NCI-H226 (cell line): ENCODE measurements at regions not wholly inside any gene's neighbourhood (a gene's known extent, or its start where the extent isn't known, plus 50 kb on each side); places are given as distances from the start of the nearest gene placed in this dataset.

Experiments
- DNase-seq: peaks from one replicate; pipeline ENCODE4 v3.0.0-alpha.2; 2015

GRCh38 chr9:1713841-1714240 is 301.3 kb upstream of the SMARCA2 start:
- DNase-seq: no peak

GRCh38 chr9:1717882-1718281 is 297.3 kb upstream of the SMARCA2 start:
- DNase-seq: no peak

- no peak for DNase-seq
These were observed 296.3 kb upstream of the SMARCA2 start for GRCh38 chr9:1718836-1719235.

GRCh38 chr9:1721196-1721595 is 294.0 kb upstream of the SMARCA2 start:
- no peak for DNase-seq

- DNase-seq: no peak
These were observed 292.7 kb upstream of the SMARCA2 start for GRCh38 chr9:1722404-1722803.

GRCh38 chr9:1723522-1724015 is 291.6 kb upstream of the SMARCA2 start:
- no peak for DNase-seq

- DNase-seq: no peak
These were observed 288.0 kb upstream of the SMARCA2 start for GRCh38 chr9:1726993-1727759.

- DNase-seq: no peak
These were observed 285.5 kb upstream of the SMARCA2 start for GRCh38 chr9:1729631-1730030.

GRCh38 chr9:1732670-1733069 is 282.5 kb upstream of the SMARCA2 start:
- no peak for DNase-seq

- no peak for DNase-seq
These were observed 276.5 kb upstream of the SMARCA2 start for GRCh38 chr9:1738511-1739100.

- DNase-seq: no peak
These were observed 271.8 kb upstream of the SMARCA2 start for GRCh38 chr9:1743121-1743960.

GRCh38 chr9:1745980-1746379 is 269.2 kb upstream of the SMARCA2 start:
- DNase-seq: no peak

GRCh38 chr9:1747417-1747967 is 267.7 kb upstream of the SMARCA2 start:
- no peak for DNase-seq

- no peak for DNase-seq
These were observed 266.7 kb upstream of the SMARCA2 start for GRCh38 chr9:1748407-1748806.

GRCh38 chr9:1757186-1757585 is 258.0 kb upstream of the SMARCA2 start:
- no peak for DNase-seq

- DNase-seq: no peak
These were observed 256.1 kb upstream of the SMARCA2 start for GRCh38 chr9:1759009-1759408.

GRCh38 chr9:1759771-1760300 is 255.3 kb upstream of the SMARCA2 start:
- DNase-seq: no peak

GRCh38 chr9:1761807-1762206 is 253.3 kb upstream of the SMARCA2 start:
- DNase-seq: no peak

- DNase-seq: no peak
These were observed 249.1 kb upstream of the SMARCA2 start for GRCh38 chr9:1766042-1766441.

GRCh38 chr9:1768561-1768960 is 246.6 kb upstream of the SMARCA2 start:
- no peak for DNase-seq

GRCh38 chr9:1771094-1771789 is 243.9 kb upstream of the SMARCA2 start:
- no peak for DNase-seq

- DNase-seq: no peak
These were observed 239.9 kb upstream of the SMARCA2 start for GRCh38 chr9:1775230-1775629.
